NB4 (cell line): ENCODE measurements at regions not wholly inside any gene's neighbourhood (a gene's known extent, or its start where the extent isn't known, plus 50 kb on each side); places are given as distances from the start of the nearest gene placed in this dataset.

Experiments used
- MYC ChIP-seq: IDR thresholded peaks from 2 replicates; pipeline ENCODE4 v1.6.1; 2011; ENCODE audit warnings: low read depth, low read length
- POLR2A ChIP-seq: IDR thresholded peaks from 2 replicates; pipeline ENCODE4 v1.6.1; 2011; ENCODE audit warnings: mild to moderate bottlenecking; ENCODE audit not compliant: insufficient read length; ENCODE audit errors: extremely low read depth
- TF ChIP-seq, protein P1 (sequence below): IDR thresholded peaks from one replicate; pipeline ENCODE4 v1.5.1; 2012; ENCODE audit warnings: low read depth, low read length
- TF ChIP-seq, protein P2 (sequence below): IDR thresholded peaks from 2 replicates; pipeline ENCODE4 v1.6.1; 2011; ENCODE audit warnings: low read depth, low read length

DNA sequence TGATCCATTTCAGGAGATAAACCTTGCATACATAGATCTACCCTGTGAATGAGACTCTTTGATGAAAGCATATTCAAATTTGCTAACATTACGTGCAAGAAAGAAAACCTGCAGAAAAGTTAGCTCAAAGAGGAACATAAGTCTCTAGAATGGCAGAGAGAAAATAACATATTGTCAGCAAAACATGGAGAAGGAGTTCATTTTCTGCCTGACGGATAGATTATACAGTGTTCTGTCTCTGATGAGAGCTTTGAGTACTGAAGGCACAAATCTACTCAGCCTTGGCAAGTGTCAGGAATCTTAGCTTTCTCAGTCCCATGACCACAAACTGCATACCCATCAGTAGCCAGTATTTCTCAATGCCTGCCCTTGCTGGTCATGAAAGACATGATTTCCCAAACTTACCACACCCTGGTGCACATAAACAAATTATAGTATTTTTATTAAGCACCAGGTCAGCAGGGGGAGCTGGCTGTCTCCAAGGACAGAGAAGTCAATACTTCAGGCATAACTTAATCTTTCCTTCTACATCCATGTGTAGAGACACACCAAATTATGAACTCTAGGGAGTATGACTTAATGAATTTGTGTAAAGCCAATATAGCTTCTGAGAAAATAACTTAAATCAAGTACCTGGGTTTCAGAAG lies 401.2 kb upstream of the SOX11 start:
- TF ChIP-seq, protein P1, sequence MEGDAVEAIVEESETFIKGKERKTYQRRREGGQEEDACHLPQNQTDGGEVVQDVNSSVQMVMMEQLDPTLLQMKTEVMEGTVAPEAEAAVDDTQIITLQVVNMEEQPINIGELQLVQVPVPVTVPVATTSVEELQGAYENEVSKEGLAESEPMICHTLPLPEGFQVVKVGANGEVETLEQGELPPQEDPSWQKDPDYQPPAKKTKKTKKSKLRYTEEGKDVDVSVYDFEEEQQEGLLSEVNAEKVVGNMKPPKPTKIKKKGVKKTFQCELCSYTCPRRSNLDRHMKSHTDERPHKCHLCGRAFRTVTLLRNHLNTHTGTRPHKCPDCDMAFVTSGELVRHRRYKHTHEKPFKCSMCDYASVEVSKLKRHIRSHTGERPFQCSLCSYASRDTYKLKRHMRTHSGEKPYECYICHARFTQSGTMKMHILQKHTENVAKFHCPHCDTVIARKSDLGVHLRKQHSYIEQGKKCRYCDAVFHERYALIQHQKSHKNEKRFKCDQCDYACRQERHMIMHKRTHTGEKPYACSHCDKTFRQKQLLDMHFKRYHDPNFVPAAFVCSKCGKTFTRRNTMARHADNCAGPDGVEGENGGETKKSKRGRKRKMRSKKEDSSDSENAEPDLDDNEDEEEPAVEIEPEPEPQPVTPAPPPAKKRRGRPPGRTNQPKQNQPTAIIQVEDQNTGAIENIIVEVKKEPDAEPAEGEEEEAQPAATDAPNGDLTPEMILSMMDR = no peak
- TF ChIP-seq POLR2A = no peak
- TF ChIP-seq, protein P2, sequence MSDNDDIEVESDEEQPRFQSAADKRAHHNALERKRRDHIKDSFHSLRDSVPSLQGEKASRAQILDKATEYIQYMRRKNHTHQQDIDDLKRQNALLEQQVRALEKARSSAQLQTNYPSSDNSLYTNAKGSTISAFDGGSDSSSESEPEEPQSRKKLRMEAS = no peak
- TF ChIP-seq MYC = no peak
